K562 (cell line): ENCODE measurements at regions not wholly inside any gene's neighbourhood (a gene's known extent, or its start where the extent isn't known, plus 50 kb on each side); places are given as distances from the start of the nearest gene placed in this dataset.

ENCODE experiments used
- MCM7 ChIP-seq, 2 experiments: fragments of 450-650 bp; IDR thresholded peaks; 2 replicates each; pipeline ENCODE4 v1.6.1; 2016 to 2018
- ZNF140 ChIP-seq: fragments of 250-450 bp; sonication (Bioruptor Pico); IDR thresholded peaks from 2 replicates; pipeline ENCODE4 v1.8.0; 2021; ENCODE audit warnings: moderate library complexity, mild to moderate bottlenecking, inconsistent platforms
- ZNF778 ChIP-seq: fragments of 450-650 bp; formaldehyde crosslinking; IDR thresholded peaks from 2 replicates; pipeline ENCODE4 v1.4.0; 2020; ENCODE audit warnings: mild to moderate bottlenecking, moderate library complexity
- TF ChIP-seq, protein P1 (sequence below): fragments of 200-600 bp; sonication (generic); IDR thresholded peaks from one replicate; pipeline ENCODE4 v1.6.1; 2012; ENCODE audit warnings: mild to moderate bottlenecking, low read depth, low read length, inconsistent platforms
- TF ChIP-seq, protein P2 (sequence below): sonication (generic); formaldehyde crosslinking; IDR thresholded peaks from 2 replicates; pipeline ENCODE4 v1.8.0; 2022; ENCODE audit warnings: mild to moderate bottlenecking, missing genetic modification reagents
- TF ChIP-seq, protein P3 (sequence below): fragments of 250-450 bp; sonication (Bioruptor Pico); IDR thresholded peaks from 2 replicates; pipeline ENCODE4 v1.4.0; 2020; ENCODE audit warnings: mild to moderate bottlenecking, moderate library complexity, borderline replicate concordance
- TF ChIP-seq, protein P4 (sequence below): fragments of 450-650 bp; IDR thresholded peaks from 2 replicates; pipeline ENCODE4 v1.7.0; 2016; ENCODE audit warnings: borderline replicate concordance

DNA sequence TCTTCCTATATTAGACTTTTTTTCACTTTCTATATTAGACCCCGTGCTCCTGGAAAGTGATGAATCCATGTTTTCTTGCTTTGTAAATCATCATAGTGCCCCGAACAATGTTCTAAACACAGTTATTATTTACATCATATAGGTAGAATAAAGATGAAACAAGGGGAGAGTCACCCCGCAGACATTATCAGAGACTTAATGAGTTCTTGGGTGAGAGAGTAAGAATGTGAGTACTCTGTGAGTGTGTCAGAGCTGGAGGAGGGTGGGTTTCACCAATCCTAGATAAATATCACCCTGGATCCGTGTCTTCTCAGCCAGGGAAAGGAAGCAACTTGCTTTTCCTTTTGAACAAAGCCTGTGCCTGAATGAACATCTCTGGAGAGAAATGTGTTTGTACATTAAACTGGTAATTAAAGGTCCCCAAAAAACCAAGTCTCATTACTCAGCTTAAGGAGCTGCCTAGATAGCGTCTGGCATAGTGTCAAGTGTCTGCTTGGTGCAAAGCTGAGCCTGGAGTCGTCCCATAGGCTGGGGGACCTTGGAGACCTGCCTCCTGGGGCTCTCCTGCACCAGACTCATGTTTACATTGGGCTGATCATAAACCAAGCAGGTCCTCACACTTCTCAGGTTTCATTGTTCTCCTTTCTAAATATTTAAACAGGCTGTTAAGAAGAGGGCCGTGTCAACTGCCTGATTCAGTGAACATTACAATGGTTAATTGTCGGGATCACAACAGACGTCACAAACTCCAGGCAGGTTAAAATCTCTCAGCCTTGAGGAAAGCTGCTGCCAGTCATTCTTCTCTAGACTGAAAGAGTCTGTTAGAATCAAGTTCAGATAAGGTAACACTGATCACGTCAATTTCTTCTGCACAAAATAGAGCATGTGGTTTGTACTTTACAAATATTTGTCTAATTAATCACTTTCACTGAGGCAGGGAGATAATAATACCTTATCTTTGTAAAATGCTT, 179.7 kb upstream of the MYLIP start (continued):
- TF ChIP-seq, protein P1, sequence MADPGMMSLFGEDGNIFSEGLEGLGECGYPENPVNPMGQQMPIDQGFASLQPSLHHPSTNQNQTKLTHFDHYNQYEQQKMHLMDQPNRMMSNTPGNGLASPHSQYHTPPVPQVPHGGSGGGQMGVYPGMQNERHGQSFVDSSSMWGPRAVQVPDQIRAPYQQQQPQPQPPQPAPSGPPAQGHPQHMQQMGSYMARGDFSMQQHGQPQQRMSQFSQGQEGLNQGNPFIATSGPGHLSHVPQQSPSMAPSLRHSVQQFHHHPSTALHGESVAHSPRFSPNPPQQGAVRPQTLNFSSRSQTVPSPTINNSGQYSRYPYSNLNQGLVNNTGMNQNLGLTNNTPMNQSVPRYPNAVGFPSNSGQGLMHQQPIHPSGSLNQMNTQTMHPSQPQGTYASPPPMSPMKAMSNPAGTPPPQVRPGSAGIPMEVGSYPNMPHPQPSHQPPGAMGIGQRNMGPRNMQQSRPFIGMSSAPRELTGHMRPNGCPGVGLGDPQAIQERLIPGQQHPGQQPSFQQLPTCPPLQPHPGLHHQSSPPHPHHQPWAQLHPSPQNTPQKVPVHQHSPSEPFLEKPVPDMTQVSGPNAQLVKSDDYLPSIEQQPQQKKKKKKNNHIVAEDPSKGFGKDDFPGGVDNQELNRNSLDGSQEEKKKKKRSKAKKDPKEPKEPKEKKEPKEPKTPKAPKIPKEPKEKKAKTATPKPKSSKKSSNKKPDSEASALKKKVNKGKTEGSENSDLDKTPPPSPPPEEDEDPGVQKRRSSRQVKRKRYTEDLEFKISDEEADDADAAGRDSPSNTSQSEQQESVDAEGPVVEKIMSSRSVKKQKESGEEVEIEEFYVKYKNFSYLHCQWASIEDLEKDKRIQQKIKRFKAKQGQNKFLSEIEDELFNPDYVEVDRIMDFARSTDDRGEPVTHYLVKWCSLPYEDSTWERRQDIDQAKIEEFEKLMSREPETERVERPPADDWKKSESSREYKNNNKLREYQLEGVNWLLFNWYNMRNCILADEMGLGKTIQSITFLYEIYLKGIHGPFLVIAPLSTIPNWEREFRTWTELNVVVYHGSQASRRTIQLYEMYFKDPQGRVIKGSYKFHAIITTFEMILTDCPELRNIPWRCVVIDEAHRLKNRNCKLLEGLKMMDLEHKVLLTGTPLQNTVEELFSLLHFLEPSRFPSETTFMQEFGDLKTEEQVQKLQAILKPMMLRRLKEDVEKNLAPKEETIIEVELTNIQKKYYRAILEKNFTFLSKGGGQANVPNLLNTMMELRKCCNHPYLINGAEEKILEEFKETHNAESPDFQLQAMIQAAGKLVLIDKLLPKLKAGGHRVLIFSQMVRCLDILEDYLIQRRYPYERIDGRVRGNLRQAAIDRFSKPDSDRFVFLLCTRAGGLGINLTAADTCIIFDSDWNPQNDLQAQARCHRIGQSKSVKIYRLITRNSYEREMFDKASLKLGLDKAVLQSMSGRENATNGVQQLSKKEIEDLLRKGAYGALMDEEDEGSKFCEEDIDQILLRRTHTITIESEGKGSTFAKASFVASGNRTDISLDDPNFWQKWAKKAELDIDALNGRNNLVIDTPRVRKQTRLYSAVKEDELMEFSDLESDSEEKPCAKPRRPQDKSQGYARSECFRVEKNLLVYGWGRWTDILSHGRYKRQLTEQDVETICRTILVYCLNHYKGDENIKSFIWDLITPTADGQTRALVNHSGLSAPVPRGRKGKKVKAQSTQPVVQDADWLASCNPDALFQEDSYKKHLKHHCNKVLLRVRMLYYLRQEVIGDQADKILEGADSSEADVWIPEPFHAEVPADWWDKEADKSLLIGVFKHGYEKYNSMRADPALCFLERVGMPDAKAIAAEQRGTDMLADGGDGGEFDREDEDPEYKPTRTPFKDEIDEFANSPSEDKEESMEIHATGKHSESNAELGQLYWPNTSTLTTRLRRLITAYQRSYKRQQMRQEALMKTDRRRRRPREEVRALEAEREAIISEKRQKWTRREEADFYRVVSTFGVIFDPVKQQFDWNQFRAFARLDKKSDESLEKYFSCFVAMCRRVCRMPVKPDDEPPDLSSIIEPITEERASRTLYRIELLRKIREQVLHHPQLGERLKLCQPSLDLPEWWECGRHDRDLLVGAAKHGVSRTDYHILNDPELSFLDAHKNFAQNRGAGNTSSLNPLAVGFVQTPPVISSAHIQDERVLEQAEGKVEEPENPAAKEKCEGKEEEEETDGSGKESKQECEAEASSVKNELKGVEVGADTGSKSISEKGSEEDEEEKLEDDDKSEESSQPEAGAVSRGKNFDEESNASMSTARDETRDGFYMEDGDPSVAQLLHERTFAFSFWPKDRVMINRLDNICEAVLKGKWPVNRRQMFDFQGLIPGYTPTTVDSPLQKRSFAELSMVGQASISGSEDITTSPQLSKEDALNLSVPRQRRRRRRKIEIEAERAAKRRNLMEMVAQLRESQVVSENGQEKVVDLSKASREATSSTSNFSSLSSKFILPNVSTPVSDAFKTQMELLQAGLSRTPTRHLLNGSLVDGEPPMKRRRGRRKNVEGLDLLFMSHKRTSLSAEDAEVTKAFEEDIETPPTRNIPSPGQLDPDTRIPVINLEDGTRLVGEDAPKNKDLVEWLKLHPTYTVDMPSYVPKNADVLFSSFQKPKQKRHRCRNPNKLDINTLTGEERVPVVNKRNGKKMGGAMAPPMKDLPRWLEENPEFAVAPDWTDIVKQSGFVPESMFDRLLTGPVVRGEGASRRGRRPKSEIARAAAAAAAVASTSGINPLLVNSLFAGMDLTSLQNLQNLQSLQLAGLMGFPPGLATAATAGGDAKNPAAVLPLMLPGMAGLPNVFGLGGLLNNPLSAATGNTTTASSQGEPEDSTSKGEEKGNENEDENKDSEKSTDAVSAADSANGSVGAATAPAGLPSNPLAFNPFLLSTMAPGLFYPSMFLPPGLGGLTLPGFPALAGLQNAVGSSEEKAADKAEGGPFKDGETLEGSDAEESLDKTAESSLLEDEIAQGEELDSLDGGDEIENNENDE, result no peak
- TF ChIP-seq, protein P2, sequence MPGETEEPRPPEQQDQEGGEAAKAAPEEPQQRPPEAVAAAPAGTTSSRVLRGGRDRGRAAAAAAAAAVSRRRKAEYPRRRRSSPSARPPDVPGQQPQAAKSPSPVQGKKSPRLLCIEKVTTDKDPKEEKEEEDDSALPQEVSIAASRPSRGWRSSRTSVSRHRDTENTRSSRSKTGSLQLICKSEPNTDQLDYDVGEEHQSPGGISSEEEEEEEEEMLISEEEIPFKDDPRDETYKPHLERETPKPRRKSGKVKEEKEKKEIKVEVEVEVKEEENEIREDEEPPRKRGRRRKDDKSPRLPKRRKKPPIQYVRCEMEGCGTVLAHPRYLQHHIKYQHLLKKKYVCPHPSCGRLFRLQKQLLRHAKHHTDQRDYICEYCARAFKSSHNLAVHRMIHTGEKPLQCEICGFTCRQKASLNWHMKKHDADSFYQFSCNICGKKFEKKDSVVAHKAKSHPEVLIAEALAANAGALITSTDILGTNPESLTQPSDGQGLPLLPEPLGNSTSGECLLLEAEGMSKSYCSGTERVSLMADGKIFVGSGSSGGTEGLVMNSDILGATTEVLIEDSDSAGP, result 0 out of 2 replicates have a peak, but pooled peaks have one; percentile 25
- TF ChIP-seq ZNF778 (CRISPR knock-in tag) (no peak), MCM7 (IDR thresholded peaks at IDR 0.05) (no peak), ZNF140 (CRISPR knock-in tag) (no peak)
- TF ChIP-seq, protein P3, sequence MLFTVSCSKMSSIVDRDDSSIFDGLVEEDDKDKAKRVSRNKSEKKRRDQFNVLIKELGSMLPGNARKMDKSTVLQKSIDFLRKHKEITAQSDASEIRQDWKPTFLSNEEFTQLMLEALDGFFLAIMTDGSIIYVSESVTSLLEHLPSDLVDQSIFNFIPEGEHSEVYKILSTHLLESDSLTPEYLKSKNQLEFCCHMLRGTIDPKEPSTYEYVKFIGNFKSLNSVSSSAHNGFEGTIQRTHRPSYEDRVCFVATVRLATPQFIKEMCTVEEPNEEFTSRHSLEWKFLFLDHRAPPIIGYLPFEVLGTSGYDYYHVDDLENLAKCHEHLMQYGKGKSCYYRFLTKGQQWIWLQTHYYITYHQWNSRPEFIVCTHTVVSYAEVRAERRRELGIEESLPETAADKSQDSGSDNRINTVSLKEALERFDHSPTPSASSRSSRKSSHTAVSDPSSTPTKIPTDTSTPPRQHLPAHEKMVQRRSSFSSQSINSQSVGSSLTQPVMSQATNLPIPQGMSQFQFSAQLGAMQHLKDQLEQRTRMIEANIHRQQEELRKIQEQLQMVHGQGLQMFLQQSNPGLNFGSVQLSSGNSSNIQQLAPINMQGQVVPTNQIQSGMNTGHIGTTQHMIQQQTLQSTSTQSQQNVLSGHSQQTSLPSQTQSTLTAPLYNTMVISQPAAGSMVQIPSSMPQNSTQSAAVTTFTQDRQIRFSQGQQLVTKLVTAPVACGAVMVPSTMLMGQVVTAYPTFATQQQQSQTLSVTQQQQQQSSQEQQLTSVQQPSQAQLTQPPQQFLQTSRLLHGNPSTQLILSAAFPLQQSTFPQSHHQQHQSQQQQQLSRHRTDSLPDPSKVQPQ (CRISPR knock-in tag), result no peak
- TF ChIP-seq, protein P4, sequence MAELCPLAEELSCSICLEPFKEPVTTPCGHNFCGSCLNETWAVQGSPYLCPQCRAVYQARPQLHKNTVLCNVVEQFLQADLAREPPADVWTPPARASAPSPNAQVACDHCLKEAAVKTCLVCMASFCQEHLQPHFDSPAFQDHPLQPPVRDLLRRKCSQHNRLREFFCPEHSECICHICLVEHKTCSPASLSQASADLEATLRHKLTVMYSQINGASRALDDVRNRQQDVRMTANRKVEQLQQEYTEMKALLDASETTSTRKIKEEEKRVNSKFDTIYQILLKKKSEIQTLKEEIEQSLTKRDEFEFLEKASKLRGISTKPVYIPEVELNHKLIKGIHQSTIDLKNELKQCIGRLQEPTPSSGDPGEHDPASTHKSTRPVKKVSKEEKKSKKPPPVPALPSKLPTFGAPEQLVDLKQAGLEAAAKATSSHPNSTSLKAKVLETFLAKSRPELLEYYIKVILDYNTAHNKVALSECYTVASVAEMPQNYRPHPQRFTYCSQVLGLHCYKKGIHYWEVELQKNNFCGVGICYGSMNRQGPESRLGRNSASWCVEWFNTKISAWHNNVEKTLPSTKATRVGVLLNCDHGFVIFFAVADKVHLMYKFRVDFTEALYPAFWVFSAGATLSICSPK, result no peak
